H1 (cell line): ENCODE measurements at regions not wholly inside any gene's neighbourhood (a gene's known extent, or its start where the extent isn't known, plus 50 kb on each side); places are given as distances from the start of the nearest gene placed in this dataset.

Experiments
- CTCF ChIA-PET: fragments of 300-600 bp; sonication (Branson Sonifier 250); formaldehyde crosslinking; loops from one replicate; lab custom pipeline; 2021; ENCODE audit not compliant: partially characterized antibody; lab: Charles Lee
- POLR2A ChIA-PET: fragments of 300-600 bp; sonication (Branson Sonifier 250); formaldehyde crosslinking; loops from one replicate; lab custom pipeline; 2021; ENCODE audit warnings: inconsistent platforms; ENCODE audit not compliant: partially characterized antibody; lab: Charles Lee
- DNase-seq, 2 experiments: peaks; one replicate each; pipeline versions ENCODE4 v3.0.0 to v3.0.0-alpha.2; 2010 to 2022; ENCODE audit warnings: low spot score in 2 of 2, low read depth in 1 of 2, mixed read lengths in 1 of 2
- FAIRE-seq: peaks from 2 replicates; lab custom pipeline; 2011; peaks lifted over from hg19 to GRCh38; lab: Jason Lieb, UNC
- H2AFZ ChIP-seq: 2 replicates; pipeline ENCODE4 v1.8.1; 2012; ENCODE audit warnings: low read length, inconsistent platforms
- H2AK5ac ChIP-seq: 2 replicates; pipeline ENCODE4 v1.6.1; 2013; ENCODE audit warnings: low read depth, low read length
- H2BK120ac ChIP-seq: replicated peaks from 2 replicates; pipeline ENCODE3; 2013; ENCODE audit warnings: low read depth, low read length, inconsistent platforms
- H2BK12ac ChIP-seq: 2 replicates; pipeline ENCODE4 v1.6.1; 2013; ENCODE audit warnings: low read depth, low read length
- H2BK15ac ChIP-seq: 2 replicates; pipeline ENCODE4 v1.6.1; 2013; ENCODE audit warnings: low read length
- H2BK20ac ChIP-seq: 2 replicates; pipeline ENCODE4 v1.6.1; 2013; ENCODE audit warnings: low read length
- H2BK5ac ChIP-seq: 2 replicates; pipeline ENCODE4 v1.6.1; 2013; ENCODE audit warnings: low read depth, low read length
- H3K14ac ChIP-seq: 2 replicates; pipeline ENCODE4 v1.6.1; 2013; ENCODE audit warnings: inconsistent platforms; ENCODE audit not compliant: insufficient read length
- H3K18ac ChIP-seq: 2 replicates; pipeline ENCODE4 v1.6.1; 2013; ENCODE audit warnings: low read length; ENCODE audit errors: extremely low read depth
- H3K23ac ChIP-seq: 2 replicates; pipeline ENCODE4 v1.6.1; 2013; ENCODE audit warnings: inconsistent platforms; ENCODE audit not compliant: insufficient read length
- H3K23me2 ChIP-seq: 2 replicates; pipeline ENCODE4 v1.6.1; 2013; ENCODE audit warnings: low read depth, low read length
- H3K27ac ChIP-seq: 2 replicates; pipeline ENCODE4 v1.6.1; 2011; ENCODE audit warnings: low read depth, low read length, inconsistent platforms
- H3K27me3 ChIP-seq, 4 experiments: replicated peaks in 1 of 4; 1 replicate in 1 of 4; 2 replicates in 3 of 4; pipeline versions ENCODE4 v1.6.1 to v1.8.1; 2011 to 2013; ENCODE audit warnings: low read length in 3 of 4, mild to moderate bottlenecking in 3 of 4, inconsistent platforms in 2 of 4, mixed read lengths in 2 of 4, moderate library complexity in 1 of 4; ENCODE audit not compliant: control insufficient read depth in 3 of 4, insufficient read depth in 3 of 4; ENCODE audit errors: extremely low read depth in 1 of 4
- H3K36me3 ChIP-seq, 4 experiments: 2 replicates each; pipeline versions ENCODE4 v1.6.1 to v1.8.1; 2011 to 2013; ENCODE audit warnings: mild to moderate bottlenecking in 4 of 4, low read length in 3 of 4, moderate library complexity in 2 of 4, control low read depth in 1 of 4, inconsistent platforms in 1 of 4; ENCODE audit not compliant: insufficient read depth in 4 of 4, control insufficient read depth in 2 of 4
- H3K4ac ChIP-seq: replicated peaks from 2 replicates; pipeline ENCODE3; 2013; ENCODE audit warnings: low read length, low read depth, mixed read lengths, inconsistent platforms; ENCODE audit not compliant: insufficient read length
- H3K4me1 ChIP-seq, 4 experiments: replicated peaks in 1 of 4; 1 replicate in 1 of 4; 2 replicates in 3 of 4; pipeline versions ENCODE4 v1.6.1 to v1.8.1; 2011 to 2013; ENCODE audit warnings: low read length in 3 of 4, inconsistent platforms in 2 of 4, mixed read lengths in 1 of 4; ENCODE audit not compliant: insufficient read depth in 4 of 4, control insufficient read depth in 3 of 4
- H3K4me2 ChIP-seq, 2 experiments: 2 replicates each; pipeline versions ENCODE4 v1.6.1 to v1.8.1; 2011 to 2013; ENCODE audit warnings: low read depth in 2 of 2, low read length in 2 of 2, control low read depth in 1 of 2, inconsistent platforms in 1 of 2, mild to moderate bottlenecking in 1 of 2; ENCODE audit not compliant: insufficient read depth in 1 of 2
- H3K4me3 ChIP-seq, 4 experiments: fragments of 200-600, 300-600 bp in 1 of 4; sonication (generic), shearing (Covaris generic), sonication (Bioruptor Twin) in 1 of 4; 2 replicates each; pipeline versions ENCODE4 v1.5.1 to v1.8.1; 2011 to 2016; ENCODE audit warnings: low read length in 4 of 4, low read depth in 3 of 4, control low read depth in 2 of 4, inconsistent platforms in 2 of 4, mild to moderate bottlenecking in 2 of 4, mixed read lengths in 1 of 4, moderate library complexity in 1 of 4; ENCODE audit not compliant: insufficient read depth in 2 of 4; ENCODE audit errors: extremely low read depth in 1 of 4
- H3K56ac ChIP-seq: replicated peaks from 2 replicates; pipeline ENCODE3; 2013; ENCODE audit warnings: low read depth, mild to moderate bottlenecking, mixed read lengths, low read length, inconsistent platforms; ENCODE audit not compliant: insufficient read length
- H3K79me1 ChIP-seq: 2 replicates; pipeline ENCODE4 v1.6.1; 2013; ENCODE audit warnings: low read depth, low read length, control low read depth
- H3K79me2 ChIP-seq, 2 experiments: 2 replicates each; pipeline versions ENCODE4 v1.6.1 to v1.8.1; 2012 to 2013; ENCODE audit warnings: low read length in 2 of 2, mild to moderate bottlenecking in 2 of 2, inconsistent platforms in 1 of 2; ENCODE audit not compliant: insufficient read depth in 2 of 2, control insufficient read depth in 1 of 2
- H3K9ac ChIP-seq, 4 experiments: replicated peaks in 1 of 4; 1 replicate in 1 of 4; 2 replicates in 3 of 4; pipeline versions ENCODE4 v1.6.1 to v1.8.1; 2011 to 2013; ENCODE audit warnings: low read depth in 3 of 4, low read length in 3 of 4, control low read depth in 2 of 4, mild to moderate bottlenecking in 2 of 4, moderate library complexity in 2 of 4, inconsistent platforms in 1 of 4; ENCODE audit errors: extremely low read depth in 1 of 4
- H3K9me3 ChIP-seq, 2 experiments: 2 replicates each; pipeline versions ENCODE4 v1.6.1 to v1.8.1; 2012 to 2013; ENCODE audit warnings: mild to moderate bottlenecking in 2 of 2, moderate library complexity in 2 of 2, control low read depth in 1 of 2, inconsistent platforms in 1 of 2, low read depth in 1 of 2, low read length in 1 of 2, mixed read lengths in 1 of 2; ENCODE audit not compliant: insufficient read depth in 2 of 2
- H4K20me1 ChIP-seq, 2 experiments: replicated peaks in 1 of 2; 2 replicates each; pipeline versions ENCODE3 to v1.8.1; 2011 to 2013; ENCODE audit warnings: inconsistent platforms in 2 of 2, low read length in 2 of 2, mild to moderate bottlenecking in 1 of 2; ENCODE audit not compliant: insufficient read depth in 2 of 2, control insufficient read depth in 1 of 2
- H4K5ac ChIP-seq: 2 replicates; pipeline ENCODE4 v1.6.1; 2013; ENCODE audit warnings: low read length, low read depth, mixed read lengths, inconsistent platforms; ENCODE audit not compliant: insufficient read length
- H4K8ac ChIP-seq: 2 replicates; pipeline ENCODE4 v1.8.0; 2013; ENCODE audit warnings: mild to moderate bottlenecking, moderate library complexity, low read length, inconsistent platforms; ENCODE audit not compliant: insufficient read depth; ENCODE audit errors: extremely low read depth
- H4K91ac ChIP-seq: replicated peaks from 2 replicates; pipeline ENCODE3; 2013; ENCODE audit warnings: low read length, mixed read lengths, inconsistent platforms; ENCODE audit not compliant: insufficient read length
- RAD21 ChIP-seq, 2 experiments: IDR thresholded peaks in 1 of 2; conservative IDR thresholded peaks in 1 of 2; 2 replicates each; pipeline ENCODE4 v1.6.1; 2011; ENCODE audit warnings: low read depth in 2 of 2, low read length in 2 of 2, improper control_type of control experiment in 1 of 2, inconsistent platforms in 1 of 2, mild to moderate bottlenecking in 1 of 2, moderate library complexity in 1 of 2
- WGBS, 2 experiments: shearing (Covaris generic) in 1 of 2; methylation state at CpG; one replicate each; pipeline versions ENCODE4 v1.1.6 to v1.1.7; 2013 to 2015; ENCODE audit warnings: low lambda C conversion rate in 2 of 2, mixed read lengths in 2 of 2, inconsistent platforms in 1 of 2, low coverage in 1 of 2, missing lambda C conversion rate in 1 of 2; ENCODE audit not compliant: insufficient replicate concordance in 2 of 2, insufficient coverage in 1 of 2, insufficient read length in 1 of 2; ENCODE audit errors: extremely low coverage in 1 of 2, missing lambda C conversion rate in 1 of 2; 5-methylcytosine and 5-hydroxymethylcytosine counted together

DNA sequence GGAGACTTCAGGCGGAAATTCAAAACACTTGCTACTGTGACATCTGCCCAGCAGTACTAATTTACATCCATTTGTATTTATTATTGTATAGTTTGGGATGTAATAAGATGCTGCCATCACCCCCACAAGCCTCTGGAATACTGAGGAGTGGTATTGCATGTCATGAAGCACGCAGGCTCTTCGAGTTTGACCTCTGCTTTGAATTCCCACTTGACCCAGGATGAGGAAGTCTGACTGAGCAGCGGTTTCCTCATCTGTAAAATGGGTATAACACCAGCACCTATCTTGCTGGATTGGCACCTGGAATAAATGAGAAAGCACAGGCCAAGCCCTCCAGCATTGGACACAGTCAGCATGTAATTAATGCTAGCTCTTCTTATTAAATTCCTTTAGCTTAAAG, 116.0 kb upstream of the DIO3 start:
- no peaks in the 10 kb centered on the region for H3K79me1 ChIP-seq
- H3K14ac ChIP-seq = no peak overlapping the region
- H3K18ac ChIP-seq = no peak overlapping the region
- no peak overlapping the region for H3K56ac ChIP-seq
- H3K4me2 ChIP-seq = no peak overlapping the region
- H2BK120ac ChIP-seq = no peak overlapping the region
- H3K23ac ChIP-seq = no peak overlapping the region
- H3K9ac ChIP-seq = no peak overlapping the region
- no peaks in the 10 kb centered on the region for H3K27me3 ChIP-seq
- no peak overlapping the region for H2BK5ac ChIP-seq
- no peak overlapping the region for H4K5ac ChIP-seq
- H3K9me3 ChIP-seq = no peaks in the 10 kb centered on the region
- H4K8ac ChIP-seq = no peak overlapping the region
- no peaks in the 10 kb centered on the region for H3K4me1 ChIP-seq
- no peak overlapping the region for H2AFZ ChIP-seq
- ChIA-PET POLR2A (no interaction called here), CTCF (interaction anchor here (0.8 kb wide), 1 partner anchor 15 kb away, joined by 3 read pairs; no protein-coding TSS in a partner anchor)
- no peak overlapping the region for H3K27ac ChIP-seq
- H3K4ac ChIP-seq = no peak overlapping the region
- WGBS, 2 experiments = 94% methylated on average over 4 of the region's 4 CpGs; no CpG with 5 or more reads in 1 of the 2 experiments
- no peaks in the 10 kb centered on the region for H4K20me1 ChIP-seq
- no peak overlapping the region for H4K91ac ChIP-seq
- H2BK15ac ChIP-seq = no peak overlapping the region
- no peak overlapping the region for H2AK5ac ChIP-seq
- FAIRE-seq (no peak), DNase-seq (no peak)
- H2BK12ac ChIP-seq = no peak overlapping the region
- no peaks in the 10 kb centered on the region for H3K36me3 ChIP-seq
- no peaks in the 10 kb centered on the region for H3K23me2 ChIP-seq
- no peak overlapping the region for H2BK20ac ChIP-seq
- no peaks in the 10 kb centered on the region for H3K79me2 ChIP-seq
- H3K4me3 ChIP-seq = no peak overlapping the region
- no peak for TF ChIP-seq RAD21 (IDR thresholded peaks at IDR 0.05 in 1 of 2, conservative IDR thresholded peaks at IDR 0.05 in 1 of 2; ENCODE audit: low read depth in 2 of 2, low read length in 2 of 2)
